CD4-positive, alpha-beta T cell treated with Interleukin-17A for 4 hours (primary cell): ENCODE measurements at regions not wholly inside any gene's neighbourhood (a gene's known extent, or its start where the extent isn't known, plus 50 kb on each side); places are given as distances from the start of the nearest gene placed in this dataset.
"Not testable (repeated sequence)": the region's sequence is repeated elsewhere in the genome, so short reads cannot be mapped to it uniquely, and the experiment has no call there.

ENCODE experiments used
- DNase-seq: peaks from one replicate; pipeline ENCODE4 v3.0.0-alpha.2; 2020; ENCODE audit warnings: mixed read lengths

GRCh38 chr2:89026296-89026695, 334.8 kb downstream of the RPIA start:
- not testable (repeated sequence) for DNase-seq

DNA sequence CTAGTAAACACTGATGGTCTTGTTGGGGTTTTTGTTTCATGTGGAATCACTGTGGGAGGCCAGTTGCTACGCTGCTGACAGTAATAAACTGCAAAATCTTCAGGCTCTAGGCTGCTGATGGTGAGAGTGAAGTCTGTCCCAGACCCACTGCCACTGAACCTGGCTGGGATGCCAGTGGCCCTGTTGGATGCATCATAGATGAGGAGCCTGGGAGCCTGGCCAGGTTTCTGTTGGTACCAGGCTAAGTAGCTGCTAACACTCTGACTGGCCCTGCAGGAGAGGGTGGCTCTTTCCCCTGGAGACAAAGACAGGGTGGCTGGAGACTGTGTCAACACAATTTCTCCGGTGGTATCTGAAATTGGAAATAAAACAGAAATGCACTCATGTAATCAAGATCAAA, 335.6 kb downstream of the RPIA start:
- not testable (repeated sequence) for DNase-seq

- not testable (repeated sequence) for DNase-seq
These were observed 336.1 kb downstream of the RPIA start for GRCh38 chr2:89027536-89027935.

DNA sequence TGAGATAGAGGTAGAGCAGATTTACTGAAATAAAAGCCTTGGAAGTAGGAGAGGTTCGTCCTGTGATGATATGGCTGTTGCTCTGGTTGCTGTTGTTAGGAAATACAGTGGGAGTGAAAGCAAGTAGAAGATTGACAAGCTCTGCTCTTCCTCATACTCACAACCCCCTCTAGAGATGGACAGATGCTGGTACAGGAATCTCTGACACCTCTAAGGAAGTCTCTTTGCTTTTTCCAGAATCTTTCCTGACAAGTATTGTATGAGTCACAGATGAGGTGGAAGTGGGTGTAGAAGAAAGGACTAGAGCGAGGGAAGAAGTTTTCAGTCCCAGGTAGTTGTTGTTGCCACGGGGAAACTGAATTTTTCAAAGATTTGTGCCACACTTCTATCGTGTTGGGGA, 337.8 kb downstream of the RPIA start:
- DNase-seq = not testable (repeated sequence)

DNA sequence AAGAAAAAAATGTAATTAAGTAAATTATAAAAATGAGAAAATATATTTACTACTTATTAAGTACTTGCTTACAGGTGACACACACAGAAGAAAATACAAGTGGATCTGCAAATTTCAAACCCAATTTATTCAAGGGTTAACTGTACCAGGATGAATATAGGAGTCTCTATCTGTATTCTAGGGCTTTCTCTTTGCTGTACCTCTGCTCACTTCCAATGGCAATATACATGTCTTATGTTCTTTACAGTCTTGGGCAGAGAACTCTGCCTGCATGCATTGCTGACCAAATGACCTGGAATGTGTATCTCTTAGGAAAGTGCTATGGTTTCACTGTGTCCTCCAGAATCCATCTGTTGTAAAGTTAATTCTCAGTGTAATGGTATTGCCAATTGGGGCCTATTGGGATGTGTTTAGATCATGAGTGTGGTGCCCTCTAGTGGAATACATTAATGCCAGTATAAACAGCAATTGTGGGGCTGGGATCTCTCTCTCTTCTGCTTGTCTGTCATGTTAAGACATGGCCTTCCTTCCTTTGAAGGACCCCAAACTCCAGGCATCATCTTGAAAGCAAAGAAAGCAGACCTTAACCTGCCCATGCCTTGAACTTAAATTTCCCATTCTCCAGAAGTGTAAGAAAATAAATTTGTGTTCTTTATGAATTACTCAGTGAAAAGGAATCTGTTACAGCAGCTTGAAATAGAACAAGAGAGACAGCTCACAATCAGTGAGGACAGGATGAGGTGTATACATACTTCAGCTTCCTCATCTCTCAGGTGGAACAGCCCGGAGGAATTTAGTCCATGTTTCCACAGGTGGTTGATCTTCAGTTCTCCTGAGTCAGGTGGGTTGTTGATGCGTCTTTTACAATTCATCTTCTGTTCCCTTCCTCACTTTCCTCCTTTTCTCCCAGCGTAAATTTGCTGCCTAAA, 356.9 kb downstream of the RPIA start:
- not testable (repeated sequence) for DNase-seq

DNA sequence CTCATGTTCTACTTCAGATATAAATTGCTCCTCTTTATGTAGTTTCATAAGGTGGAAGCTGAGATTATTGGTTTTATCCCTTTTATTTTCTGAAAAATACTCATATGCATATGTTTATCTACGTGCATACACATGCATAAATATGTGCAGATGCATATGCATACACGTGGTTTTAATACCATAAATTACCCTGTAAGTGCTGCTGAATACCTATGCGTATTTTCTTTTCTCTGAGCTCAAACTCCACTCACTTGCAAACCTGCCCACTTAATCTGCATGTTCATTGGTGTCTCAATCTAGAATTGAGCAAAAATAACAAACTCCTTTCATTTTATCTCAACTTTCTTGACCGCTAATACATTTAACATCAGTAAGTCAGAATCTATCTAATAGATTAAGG, 367.1 kb downstream of the RPIA start:
- not testable (repeated sequence) for DNase-seq

DNA sequence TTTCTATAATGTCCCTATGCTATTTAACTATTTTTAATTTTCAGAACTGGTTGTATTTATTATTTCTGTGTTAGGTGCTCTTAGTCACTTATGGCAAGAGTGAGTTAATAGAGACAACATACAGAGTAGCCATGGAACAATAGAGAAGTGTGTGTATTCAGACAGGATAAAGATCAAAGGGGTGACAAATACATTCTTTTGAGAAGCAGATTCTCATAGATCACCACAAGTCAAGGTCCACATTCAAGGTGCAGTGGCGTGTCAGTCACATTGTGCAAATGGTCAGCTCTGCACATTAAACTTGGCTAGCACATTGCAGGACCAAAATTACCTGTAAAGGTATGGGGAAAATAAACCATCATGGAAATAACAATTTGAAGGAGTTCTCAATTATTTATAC, 369.7 kb downstream of the RPIA start:
- DNase-seq = not testable (repeated sequence)

- not testable (repeated sequence) for DNase-seq
These were observed 385.3 kb downstream of the RPIA start for GRCh38 chr2:89076771-89077170.

DNA sequence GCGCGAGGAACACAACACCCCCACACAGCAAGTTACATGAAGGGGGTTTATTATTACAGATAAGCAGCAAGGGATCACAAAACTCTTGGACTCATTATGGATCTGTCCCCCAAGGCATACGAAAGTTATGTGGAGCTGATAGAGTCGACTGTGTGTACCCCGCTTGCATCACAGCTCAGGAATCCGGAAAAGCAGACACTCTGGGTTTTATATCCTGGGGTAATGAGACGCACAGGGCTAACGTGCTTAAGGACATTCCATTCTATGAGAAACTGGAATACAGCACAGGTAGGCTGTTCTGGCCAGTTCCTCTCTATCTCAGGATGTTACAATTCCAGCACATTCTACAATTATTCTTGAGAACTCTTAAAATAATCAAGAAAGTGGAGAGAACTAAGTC, 401.4 kb downstream of the RPIA start:
- not testable (repeated sequence) for DNase-seq

DNA sequence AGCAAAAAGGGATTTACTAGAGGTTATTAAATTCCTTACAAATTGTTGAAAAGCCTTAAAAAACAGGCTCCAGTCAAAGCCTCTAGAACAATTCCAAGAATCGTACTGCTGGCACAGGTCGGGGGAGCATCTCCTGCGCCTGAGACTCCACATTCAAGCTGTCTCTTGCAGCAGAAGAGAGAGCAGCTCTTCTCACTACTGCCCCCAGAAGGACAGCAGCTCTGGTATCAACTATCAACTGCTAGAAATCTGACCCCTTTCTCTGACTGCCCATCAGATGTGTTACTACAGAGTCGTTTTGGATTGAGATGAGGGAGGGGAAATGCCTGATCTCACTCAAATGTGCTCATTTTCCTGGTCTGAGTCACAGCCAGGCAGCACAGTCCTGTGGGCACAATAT, 403.6 kb downstream of the RPIA start:
- not testable (repeated sequence) for DNase-seq

DNA sequence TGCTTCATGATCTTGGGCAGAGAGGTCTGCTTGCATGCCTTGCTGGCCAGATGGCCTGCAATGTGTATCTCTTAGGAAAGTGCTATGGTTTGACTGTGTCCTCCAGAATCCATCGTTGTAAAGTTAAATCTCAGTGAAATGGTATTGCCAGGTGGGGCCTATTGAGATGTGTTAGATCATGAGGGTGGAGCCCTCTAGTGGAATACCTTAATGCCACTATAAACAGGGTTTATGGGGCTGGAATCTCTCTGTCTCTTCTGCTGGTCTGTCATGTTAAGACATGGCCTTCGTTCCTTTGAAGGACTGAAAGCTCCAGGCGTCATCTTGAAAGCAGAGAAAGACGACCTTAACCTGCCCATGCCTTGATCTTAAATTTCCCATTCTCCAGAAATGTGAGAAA, 411.1 kb downstream of the RPIA start:
- DNase-seq = not testable (repeated sequence)

DNA sequence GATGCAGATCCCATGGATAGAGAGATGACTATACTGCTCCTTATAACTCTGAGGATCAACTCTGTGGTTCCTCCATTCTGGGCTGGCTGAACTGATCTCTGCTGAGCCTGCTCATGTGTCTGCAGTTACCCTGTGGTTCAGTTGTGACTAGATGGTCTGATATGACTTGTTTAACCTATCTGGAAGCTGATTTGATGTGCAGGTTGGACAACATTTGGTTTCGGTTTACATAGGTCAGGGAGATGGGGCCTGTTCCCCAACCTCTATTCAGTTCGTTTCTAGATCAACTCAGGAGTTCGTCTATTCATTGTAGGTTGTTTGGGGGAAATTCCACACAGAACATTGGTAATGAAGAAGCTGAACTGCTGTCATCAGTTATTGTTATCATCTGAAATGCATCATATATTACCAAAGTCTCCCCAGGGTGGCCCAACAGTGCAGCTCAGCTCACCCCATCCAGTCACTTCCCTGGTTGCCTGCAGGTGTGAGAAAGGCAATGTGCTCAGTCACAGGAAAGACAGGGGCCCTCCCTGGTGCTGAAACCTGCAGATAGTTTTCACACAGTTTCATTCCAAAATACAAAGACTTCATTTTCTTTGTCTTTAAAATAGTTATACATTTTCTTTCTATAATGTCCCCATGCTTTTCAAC, 415.0 kb downstream of the RPIA start:
- DNase-seq = not testable (repeated sequence)

GRCh38 chr2:89112434-89112833, 421.0 kb downstream of the RPIA start:
- not testable (repeated sequence) for DNase-seq

GRCh38 chr2:89113286-89113685, 421.8 kb downstream of the RPIA start:
- DNase-seq = not testable (repeated sequence)

GRCh38 chr2:89129440-89129839, 438.0 kb downstream of the RPIA start:
- not testable (repeated sequence) for DNase-seq

GRCh38 chr2:89130665-89131308, 439.3 kb downstream of the RPIA start:
- DNase-seq = not testable (repeated sequence)

DNA sequence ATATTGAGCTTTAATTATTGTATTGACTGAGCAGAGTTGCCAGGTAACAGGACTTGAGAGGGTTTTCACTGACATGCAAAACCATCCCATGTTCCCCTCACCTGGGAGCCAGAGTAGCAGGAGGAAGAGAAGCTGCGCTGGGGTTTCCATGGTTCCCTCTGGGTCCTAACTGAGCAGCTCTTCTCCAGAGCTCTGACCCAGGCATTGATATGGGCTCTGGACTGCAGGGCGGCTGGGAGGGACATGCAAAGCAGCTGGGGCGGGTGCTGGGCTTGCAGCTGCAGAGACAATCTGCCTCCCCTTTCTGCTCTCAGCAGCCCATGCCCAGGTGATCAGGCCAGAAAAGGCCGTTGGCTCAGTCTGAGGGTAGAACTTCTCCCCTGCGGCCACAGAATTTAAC, 451.5 kb downstream of the RPIA start:
- DNase-seq = not testable (repeated sequence)

GRCh38 chr2:89145342-89145741, 453.9 kb downstream of the RPIA start:
- not testable (repeated sequence) for DNase-seq

GRCh38 chr2:89148256-89148655, 456.8 kb downstream of the RPIA start:
- not testable (repeated sequence) for DNase-seq

DNA sequence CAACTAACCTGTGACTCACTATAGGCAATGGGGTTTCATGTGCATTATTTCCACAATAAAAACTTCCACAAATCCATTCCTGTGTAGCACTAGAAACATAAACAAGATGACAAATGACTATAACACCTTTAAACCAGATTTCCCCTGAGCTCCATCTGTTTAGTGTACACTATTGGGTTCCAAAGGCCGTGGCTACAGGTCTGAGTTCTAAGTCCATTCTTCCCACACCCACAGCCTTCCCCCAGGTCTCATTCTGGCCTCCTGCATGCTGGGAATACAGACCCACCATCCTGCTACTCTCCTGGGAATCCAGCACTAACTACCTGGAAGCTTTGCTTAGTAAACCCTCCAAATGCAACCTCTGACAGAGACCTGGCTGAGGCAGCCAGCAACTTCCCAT, 460.2 kb downstream of the RPIA start:
- DNase-seq = not testable (repeated sequence)

GRCh38 chr2:89152501-89152900, 461.0 kb downstream of the RPIA start:
- not testable (repeated sequence) for DNase-seq

DNA sequence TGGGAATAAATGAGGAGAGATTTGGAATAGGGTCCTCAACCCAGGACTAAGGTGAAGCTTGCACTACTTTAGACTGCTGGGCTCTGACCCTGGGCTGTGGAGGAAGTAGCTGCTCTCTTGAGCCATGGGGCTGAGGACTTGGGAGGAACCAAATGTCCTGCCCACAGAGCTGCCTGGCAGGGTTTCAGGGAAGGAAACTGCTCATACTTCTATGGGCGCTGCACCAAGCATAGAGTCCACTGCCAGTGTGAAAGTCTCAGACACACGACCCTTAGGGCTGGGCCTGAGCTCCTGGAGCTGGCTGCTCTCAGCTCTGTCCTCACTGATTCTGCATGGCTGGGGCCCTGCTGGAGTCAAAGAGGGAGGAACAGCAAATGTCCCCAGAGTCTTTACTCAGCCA, 461.7 kb downstream of the RPIA start:
- not testable (repeated sequence) for DNase-seq

DNA sequence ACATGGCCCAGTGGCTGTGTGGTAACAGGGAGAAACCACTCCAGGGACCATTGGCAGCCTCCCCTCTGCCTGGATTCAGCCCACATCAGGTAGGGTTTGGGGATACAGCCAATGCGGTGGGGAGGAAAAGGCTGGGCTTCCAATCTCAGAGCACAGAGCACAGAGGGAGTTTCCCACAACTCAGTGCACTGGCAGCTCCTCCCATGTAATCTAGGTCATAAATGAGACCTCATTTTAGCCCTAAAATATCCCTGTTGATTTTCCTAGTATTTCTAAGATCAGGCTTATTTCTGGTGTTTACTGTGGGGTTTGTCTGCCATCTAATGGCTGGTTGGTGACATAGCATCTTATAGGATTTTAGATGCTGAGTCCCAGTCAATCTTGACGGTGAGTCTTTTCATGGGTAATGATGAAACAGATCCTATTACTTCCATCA, 462.8 kb downstream of the RPIA start:
- not testable (repeated sequence) for DNase-seq
